HEK293 (cell line): ENCODE measurements at regions not wholly inside any gene's neighbourhood (a gene's known extent, or its start where the extent isn't known, plus 50 kb on each side); places are given as distances from the start of the nearest gene placed in this dataset.

Source experiments
- CTCF ChIA-PET: fragments of 350-600 bp; formaldehyde crosslinking; extraction: SDS; loops from one replicate; lab custom pipeline; 2021; ENCODE audit warnings: antibody characterized with exemption; lab: Yijun Ruan, JAX
- POLR2A ChIA-PET: fragments of 300-600 bp; formaldehyde crosslinking; extraction: SDS; loops from one replicate; lab custom pipeline; 2020; ENCODE audit warnings: antibody characterized with exemption, inconsistent platforms; lab: Yijun Ruan, JAX
- H3K27ac ChIP-seq: fragments of 200-500 bp; sonication (Bioruptor generic); 2 replicates; pipeline ENCODE4 v1.5.1; 2014; ENCODE audit warnings: low read depth, low read length, control low read depth, inconsistent platforms; ENCODE audit errors: extremely low read depth
- H3K36me3 ChIP-seq, 2 experiments: fragments of 200-500 bp in 1 of 2; sonication (Bioruptor generic) in 1 of 2; 1 replicate in 1 of 2; 2 replicates in 1 of 2; pipeline ENCODE4 v1.5.1; 2014 to 2017; ENCODE audit warnings: inconsistent platforms in 2 of 2, low read length in 2 of 2; ENCODE audit not compliant: control insufficient read depth in 2 of 2, insufficient read depth in 1 of 2
- H3K4me1 ChIP-seq: fragments of 200-500 bp; sonication (Bioruptor generic); 2 replicates; pipeline ENCODE4 v1.5.1; 2014; ENCODE audit warnings: mild to moderate bottlenecking, low read length, inconsistent platforms; ENCODE audit not compliant: control insufficient read depth, insufficient read depth
- H3K4me3 ChIP-seq: 2 replicates; pipeline ENCODE4 v1.5.1; 2011; ENCODE audit warnings: low read depth, mild to moderate bottlenecking, control low read depth, low read length, moderate library complexity
- H3K9me3 ChIP-seq: fragments of 200-500 bp; sonication (Bioruptor generic); 2 replicates; pipeline ENCODE4 v1.5.1; 2014; ENCODE audit warnings: low read depth, low read length, inconsistent platforms; ENCODE audit not compliant: control insufficient read depth, insufficient read depth
- GFI1B ChIP-seq: fragments of 450-650 bp; formaldehyde crosslinking; IDR thresholded peaks from 2 replicates; pipeline ENCODE4 v1.5.1; 2016; ENCODE audit warnings: missing biosample characterization, missing genetic modification characterization
- PRDM10 ChIP-seq: fragments of 450-650 bp; formaldehyde crosslinking; IDR thresholded peaks from 2 replicates; pipeline ENCODE4 v1.5.1; 2016; ENCODE audit warnings: missing biosample characterization, missing genetic modification characterization
- PRDM2 ChIP-seq: fragments of 450-650 bp; formaldehyde crosslinking; IDR thresholded peaks from 2 replicates; pipeline ENCODE4 v1.5.1; 2016; ENCODE audit warnings: missing biosample characterization, missing genetic modification characterization, borderline replicate concordance
- TSHZ1 ChIP-seq: fragments of 450-650 bp; formaldehyde crosslinking; IDR thresholded peaks from 2 replicates; pipeline ENCODE4 v1.5.1; 2016; ENCODE audit warnings: missing biosample characterization, missing genetic modification characterization, borderline replicate concordance
- YY2 ChIP-seq: fragments of 450-650 bp; formaldehyde crosslinking; IDR thresholded peaks from 2 replicates; pipeline ENCODE4 v1.5.1; 2016; ENCODE audit warnings: missing biosample characterization, missing genetic modification characterization
- ZBTB6 ChIP-seq: fragments of 450-650 bp; formaldehyde crosslinking; IDR thresholded peaks from 2 replicates; pipeline ENCODE4 v1.5.1; 2017; ENCODE audit warnings: missing biosample characterization, missing genetic modification characterization
- ZNF132 ChIP-seq: fragments of 450-650 bp; formaldehyde crosslinking; IDR thresholded peaks from 2 replicates; pipeline ENCODE4 v1.5.1; 2017; ENCODE audit warnings: missing biosample characterization, missing genetic modification characterization, borderline replicate concordance
- ZNF148 ChIP-seq: fragments of 450-650 bp; formaldehyde crosslinking; IDR thresholded peaks from 2 replicates; pipeline ENCODE4 v1.5.0; 2017; ENCODE audit warnings: missing biosample characterization, missing genetic modification characterization, borderline replicate concordance
- ZNF155 ChIP-seq: fragments of 450-650 bp; formaldehyde crosslinking; IDR thresholded peaks from 2 replicates; pipeline ENCODE4 v1.5.1; 2016; ENCODE audit warnings: missing biosample characterization, missing genetic modification characterization
- ZNF19 ChIP-seq: fragments of 450-650 bp; formaldehyde crosslinking; IDR thresholded peaks from 2 replicates; pipeline ENCODE4; 2016; ENCODE audit warnings: missing biosample characterization, missing genetic modification characterization, low read depth
- ZNF596 ChIP-seq: fragments of 450-650 bp; IDR thresholded peaks from 2 replicates; pipeline ENCODE4 v1.5.0; 2018; ENCODE audit warnings: missing biosample characterization, mild to moderate bottlenecking, missing genetic modification characterization, moderate library complexity
- ZNF610 ChIP-seq: fragments of 450-650 bp; formaldehyde crosslinking; IDR thresholded peaks from 2 replicates; pipeline ENCODE4 v1.5.1; 2016; ENCODE audit warnings: missing biosample characterization, missing genetic modification characterization, borderline replicate concordance
- ZNF623 ChIP-seq: fragments of 450-650 bp; formaldehyde crosslinking; IDR thresholded peaks from 2 replicates; pipeline ENCODE4 v1.5.1; 2016; ENCODE audit warnings: missing biosample characterization, missing genetic modification characterization
- ZNF707 ChIP-seq: fragments of 450-650 bp; formaldehyde crosslinking; IDR thresholded peaks from 2 replicates; pipeline ENCODE4 v1.5.1; 2016; ENCODE audit warnings: missing biosample characterization, missing genetic modification characterization
- ZNF747 ChIP-seq: fragments of 450-650 bp; formaldehyde crosslinking; IDR thresholded peaks from 2 replicates; pipeline ENCODE4 v1.5.1; 2016; ENCODE audit warnings: missing biosample characterization, missing genetic modification characterization

GRCh38 chr1:159370855-159371254 is 61.1 kb upstream of the OR10J4 start:
- no peaks in the 10 kb centered on the region for H3K36me3 ChIP-seq
- H3K4me1 ChIP-seq = no peaks in the 10 kb centered on the region
- no peak for TF ChIP-seq ZNF707 (tag by site-specific recombination)
- TF ChIP-seq ZNF155 (tag by site-specific recombination) = no peak
- TF ChIP-seq ZNF148 = no peak
- no peak for TF ChIP-seq TSHZ1 (tag by site-specific recombination)
- no peak for TF ChIP-seq ZNF596
- TF ChIP-seq ZNF623 = no peak
- no peak for TF ChIP-seq GFI1B (tag by site-specific recombination)
- TF ChIP-seq PRDM10 (tag by site-specific recombination) = no peak
- no peak for TF ChIP-seq ZNF610 (tag by site-specific recombination)
- no peak for TF ChIP-seq ZBTB6 (tag by site-specific recombination)
- TF ChIP-seq ZNF747 = no peak
- no peak for TF ChIP-seq PRDM2 (tag by site-specific recombination)
- no peak for TF ChIP-seq ZNF132 (tag by site-specific recombination)
- no peak for TF ChIP-seq ZNF19 (tag by site-specific recombination)
- TF ChIP-seq YY2 = no peak
- TF ChIP-seq, all 188 proteins: peak for 0
- ChIA-PET CTCF (interaction anchor here (0.8 kb wide), 1 partner anchor 157 kb away, joined by 4 read pairs; no protein-coding TSS in a partner anchor), POLR2A (no interaction called here)
- H3K27ac ChIP-seq = no peak overlapping the region
- H3K4me3 ChIP-seq = no peak overlapping the region
- no peaks in the 10 kb centered on the region for H3K9me3 ChIP-seq
